ENCODE measurements at regions not wholly inside any gene's neighbourhood (a gene's known extent, or its start where the extent isn't known, plus 50 kb on each side); places are given as distances from the start of the nearest gene placed in this dataset.

GRCh38 chr10:105844676-105845570 is 1203.8 kb downstream of the SORCS3 start:
- no peak overlapping the region for H3K4me2 ChIP-seq (ENCODE audit: low read length)
- H3K36me3 ChIP-seq (ENCODE audit: control insufficient read depth in 1 of 2, insufficient read depth in 2 of 2, low read length in 2 of 2) = no peaks in the 10 kb centered on the region
- no peaks in the 10 kb centered on the region for H3K79me1 ChIP-seq (ENCODE audit: low read length)
- H3K4ac ChIP-seq (ENCODE audit: low read depth, low read length) = no peak overlapping the region
- H3K18ac ChIP-seq (ENCODE audit: low read length) = no peak overlapping the region
- H3K9me3 ChIP-seq (ENCODE audit: insufficient read depth, low read depth, low read length) = peaks cover 4% of the 10 kb centered on the region
- WGBS (ENCODE audit: extremely low coverage, insufficient coverage, insufficient read length) = no CpG with 5 or more reads among the region's 12 CpGs
- no peak overlapping the region for H2BK12ac ChIP-seq (ENCODE audit: low read length)
- H3K4me3 ChIP-seq (ENCODE audit: low read depth, low read length) = no peak overlapping the region
- H3K79me2 ChIP-seq (ENCODE audit: control insufficient read depth, insufficient read depth, low read length, poor library complexity) = no peaks in the 10 kb centered on the region
- H2BK5ac ChIP-seq (ENCODE audit: low read depth, low read length, poor library complexity) = no peak overlapping the region
- H2AK5ac ChIP-seq (ENCODE audit: low read length) = no peak overlapping the region
- H3K9ac ChIP-seq (ENCODE audit: low read length) = no peak overlapping the region
- no peak for DNase-seq
- no peaks in the 10 kb centered on the region for H3K27me3 ChIP-seq (ENCODE audit: insufficient read depth, low read length)
- H4K91ac ChIP-seq (ENCODE audit: low read depth, low read length) = no peak overlapping the region
- H4K12ac ChIP-seq (ENCODE audit: low read depth, low read length) = no peak overlapping the region
- H3K27ac ChIP-seq (ENCODE audit: low read depth, low read length) = no peak overlapping the region
- H4K8ac ChIP-seq (ENCODE audit: low read depth, low read length) = no peak overlapping the region
- H3K4me1 ChIP-seq (ENCODE audit: control insufficient read depth in 1 of 2, insufficient read depth in 2 of 2, low read length in 2 of 2) = no peaks in the 10 kb centered on the region
- H3K23ac ChIP-seq (ENCODE audit: low read length) = no peak overlapping the region
- H2BK120ac ChIP-seq (ENCODE audit: insufficient read depth, low read length, poor library complexity) = no peak overlapping the region
- H2AFZ ChIP-seq (ENCODE audit: insufficient read depth, low read length, poor library complexity) = no peak overlapping the region
- H3K14ac ChIP-seq (ENCODE audit: low read length) = no peak overlapping the region

- Histone ChIP-seq H3K18ac (ENCODE audit: low read length) (no peak overlapping the region), H3K4me1 (ENCODE audit: control insufficient read depth in 1 of 2, insufficient read depth in 2 of 2, low read length in 2 of 2) (no peaks in the 10 kb centered on the region), H3K4me3 (ENCODE audit: low read depth, low read length) (no peak overlapping the region), H4K91ac (ENCODE audit: low read depth, low read length) (no peak overlapping the region), H3K27me3 (ENCODE audit: insufficient read depth, low read length) (no peaks in the 10 kb centered on the region), H3K79me2 (ENCODE audit: control insufficient read depth, insufficient read depth, low read length, poor library complexity) (no peaks in the 10 kb centered on the region), H2BK120ac (ENCODE audit: insufficient read depth, low read length, poor library complexity) (no peak overlapping the region), H3K9ac (ENCODE audit: low read length) (no peak overlapping the region), H3K23ac (ENCODE audit: low read length) (no peak overlapping the region), H4K12ac (ENCODE audit: low read depth, low read length) (no peak overlapping the region), H2AK5ac (ENCODE audit: low read length) (no peak overlapping the region), H2BK12ac (ENCODE audit: low read length) (no peak overlapping the region), H3K14ac (ENCODE audit: low read length) (no peak overlapping the region), H2BK5ac (ENCODE audit: low read depth, low read length, poor library complexity) (no peak overlapping the region), H3K36me3 (ENCODE audit: control insufficient read depth in 1 of 2, insufficient read depth in 2 of 2, low read length in 2 of 2) (no peaks in the 10 kb centered on the region), H3K4ac (ENCODE audit: low read depth, low read length) (no peak overlapping the region), H3K4me2 (ENCODE audit: low read length) (no peak overlapping the region), H3K9me3 (ENCODE audit: insufficient read depth, low read depth, low read length) (no peaks in the 10 kb centered on the region), H3K27ac (ENCODE audit: low read depth, low read length) (no peak overlapping the region), H4K8ac (ENCODE audit: low read depth, low read length) (no peak overlapping the region), H3K79me1 (ENCODE audit: low read length) (no peaks in the 10 kb centered on the region), H2AFZ (ENCODE audit: insufficient read depth, low read length, poor library complexity) (no peak overlapping the region)
- no peak for DNase-seq
- WGBS (ENCODE audit: extremely low coverage, insufficient coverage, insufficient read length) = no CpG with 5 or more reads among the region's 4 CpGs
These were observed 1203.2 kb downstream of the SORCS3 start for GRCh38 chr10:105844241-105844640.

- no peak overlapping the region for H3K14ac ChIP-seq (ENCODE audit: low read length)
- H3K9ac ChIP-seq (ENCODE audit: low read length) = no peak overlapping the region
- H3K79me1 ChIP-seq (ENCODE audit: low read length) = no peaks in the 10 kb centered on the region
- H3K36me3 ChIP-seq (ENCODE audit: control insufficient read depth in 1 of 2, insufficient read depth in 2 of 2, low read length in 2 of 2) = no peaks in the 10 kb centered on the region
- WGBS (ENCODE audit: extremely low coverage, insufficient coverage, insufficient read length) = no CpG with 5 or more reads among the region's 3 CpGs
- H2AK5ac ChIP-seq (ENCODE audit: low read length) = no peak overlapping the region
- H3K4me3 ChIP-seq (ENCODE audit: low read depth, low read length) = no peak overlapping the region
- no peak overlapping the region for H3K4me2 ChIP-seq (ENCODE audit: low read length)
- H3K23ac ChIP-seq (ENCODE audit: low read length) = no peak overlapping the region
- no peak overlapping the region for H2BK5ac ChIP-seq (ENCODE audit: low read depth, low read length, poor library complexity)
- H3K27me3 ChIP-seq (ENCODE audit: insufficient read depth, low read length) = no peaks in the 10 kb centered on the region
- H3K18ac ChIP-seq (ENCODE audit: low read length) = no peak overlapping the region
- DNase-seq = no peak
- no peak overlapping the region for H3K27ac ChIP-seq (ENCODE audit: low read depth, low read length)
- no peak overlapping the region for H3K4ac ChIP-seq (ENCODE audit: low read depth, low read length)
- no peak overlapping the region for H4K91ac ChIP-seq (ENCODE audit: low read depth, low read length)
- H3K79me2 ChIP-seq (ENCODE audit: control insufficient read depth, insufficient read depth, low read length, poor library complexity) = no peaks in the 10 kb centered on the region
- no peak overlapping the region for H2AFZ ChIP-seq (ENCODE audit: insufficient read depth, low read length, poor library complexity)
- no peak overlapping the region for H4K12ac ChIP-seq (ENCODE audit: low read depth, low read length)
- H3K9me3 ChIP-seq (ENCODE audit: insufficient read depth, low read depth, low read length) = no peaks in the 10 kb centered on the region
- H3K4me1 ChIP-seq (ENCODE audit: control insufficient read depth in 1 of 2, insufficient read depth in 2 of 2, low read length in 2 of 2) = no peaks in the 10 kb centered on the region
- H2BK12ac ChIP-seq (ENCODE audit: low read length) = no peak overlapping the region
- no peak overlapping the region for H2BK120ac ChIP-seq (ENCODE audit: insufficient read depth, low read length, poor library complexity)
- no peak overlapping the region for H4K8ac ChIP-seq (ENCODE audit: low read depth, low read length)
These were observed 1202.7 kb downstream of the SORCS3 start for GRCh38 chr10:105843786-105844185.

GRCh38 chr10:105840288-105840770 is 1199.2 kb downstream of the SORCS3 start:
- Histone ChIP-seq H3K9ac (ENCODE audit: low read length) (no peak overlapping the region), H3K27ac (ENCODE audit: low read depth, low read length) (no peak overlapping the region), H3K4ac (ENCODE audit: low read depth, low read length) (no peak overlapping the region), H3K36me3 (ENCODE audit: control insufficient read depth in 1 of 2, insufficient read depth in 2 of 2, low read length in 2 of 2) (no peaks in the 10 kb centered on the region), H3K27me3 (ENCODE audit: insufficient read depth, low read length) (no peaks in the 10 kb centered on the region), H3K4me1 (ENCODE audit: control insufficient read depth in 1 of 2, insufficient read depth in 2 of 2, low read length in 2 of 2) (no peaks in the 10 kb centered on the region), H4K8ac (ENCODE audit: low read depth, low read length) (no peak overlapping the region), H3K4me2 (ENCODE audit: low read length) (no peak overlapping the region), H3K4me3 (ENCODE audit: low read depth, low read length) (no peak overlapping the region), H4K12ac (ENCODE audit: low read depth, low read length) (no peak overlapping the region), H2BK12ac (ENCODE audit: low read length) (no peak overlapping the region), H2AFZ (ENCODE audit: insufficient read depth, low read length, poor library complexity) (no peak overlapping the region), H2BK120ac (ENCODE audit: insufficient read depth, low read length, poor library complexity) (no peak overlapping the region), H3K79me1 (ENCODE audit: low read length) (no peaks in the 10 kb centered on the region), H3K23ac (ENCODE audit: low read length) (no peak overlapping the region), H4K91ac (ENCODE audit: low read depth, low read length) (no peak overlapping the region), H3K9me3 (ENCODE audit: insufficient read depth, low read depth, low read length) (no peaks in the 10 kb centered on the region), H3K18ac (ENCODE audit: low read length) (no peak overlapping the region), H3K79me2 (ENCODE audit: control insufficient read depth, insufficient read depth, low read length, poor library complexity) (no peaks in the 10 kb centered on the region), H2AK5ac (ENCODE audit: low read length) (no peak overlapping the region), H3K14ac (ENCODE audit: low read length) (no peak overlapping the region), H2BK5ac (ENCODE audit: low read depth, low read length, poor library complexity) (no peak overlapping the region)
- WGBS (ENCODE audit: extremely low coverage, insufficient coverage, insufficient read length) = no CpG with 5 or more reads among the region's 6 CpGs
- no peak for DNase-seq

Measured in trophoblast cell (in vitro differentiated cells and primary cell).